LNCaP clone FGC (cell line): ENCODE measurements at regions not wholly inside any gene's neighbourhood (a gene's known extent, or its start where the extent isn't known, plus 50 kb on each side); places are given as distances from the start of the nearest gene placed in this dataset.

Source experiments
- DNase-seq: peaks from one replicate; pipeline ENCODE4 v3.0.0-alpha.2; 2011; ENCODE audit warnings: low read depth
- H3K4me3 ChIP-seq: 2 replicates; pipeline ENCODE4 v1.5.1; 2011; ENCODE audit warnings: mild to moderate bottlenecking, low read depth, low read length, control low read depth
- CTCF ChIP-seq: IDR thresholded peaks from 2 replicates; pipeline ENCODE4 v1.5.1; 2012; ENCODE audit warnings: mild to moderate bottlenecking; ENCODE audit not compliant: control insufficient read depth, insufficient read depth; ENCODE audit errors: extremely low read depth

DNA sequence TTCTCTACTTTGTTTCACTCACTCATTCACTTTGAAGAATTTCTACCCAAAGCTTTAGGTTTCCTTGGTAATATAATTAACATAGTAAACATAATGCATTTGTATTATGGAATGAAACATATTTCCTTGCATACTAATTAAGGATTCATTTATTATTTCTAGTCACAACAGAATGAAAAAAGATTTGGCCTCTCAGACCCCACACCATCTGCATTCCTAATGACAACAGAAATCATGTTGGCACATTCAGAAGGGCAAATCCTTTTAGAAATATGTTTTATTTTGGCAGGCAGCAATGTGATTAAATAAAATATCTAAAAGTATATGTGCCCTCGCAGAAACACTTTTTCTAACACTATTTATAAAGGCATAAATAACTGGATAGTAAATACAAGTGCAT lies 163.4 kb downstream of the HTR1B start:
- H3K4me3 ChIP-seq: no peak overlapping the region
- no peak for TF ChIP-seq CTCF
- no peak for DNase-seq

- peak; percentile 4 for DNase-seq
- no peak overlapping the region for H3K4me3 ChIP-seq
- TF ChIP-seq CTCF: no peak
These were observed 165.0 kb downstream of the HTR1B start for GRCh38 chr6:77298283-77298682.

GRCh38 chr6:77292564-77293546 lies 170.4 kb downstream of the HTR1B start:
- no peak overlapping the region for H3K4me3 ChIP-seq
- DNase-seq: no peak
- no peak for TF ChIP-seq CTCF

GRCh38 chr6:77290798-77291197 lies 172.5 kb downstream of the HTR1B start:
- TF ChIP-seq CTCF: no peak
- H3K4me3 ChIP-seq: no peak overlapping the region
- no peak for DNase-seq

GRCh38 chr6:77286541-77286940 lies 176.8 kb downstream of the HTR1B start:
- DNase-seq: no peak
- H3K4me3 ChIP-seq: no peak overlapping the region
- no peak for TF ChIP-seq CTCF

- no peak overlapping the region for H3K4me3 ChIP-seq
- TF ChIP-seq CTCF: no peak
- no peak for DNase-seq
These were observed 189.4 kb downstream of the HTR1B start for GRCh38 chr6:77273929-77274328.
